ENCODE measurements at regions not wholly inside any gene's neighbourhood (a gene's known extent, or its start where the extent isn't known, plus 50 kb on each side); places are given as distances from the start of the nearest gene placed in this dataset.

- DNase-seq, result peak; percentile 9
Measured at GRCh38 chr2:239756790-239757760, 268.1 kb downstream of the NDUFA10 start.

- DNase-seq, result no peak
Measured at GRCh38 chr2:239756031-239756789, 268.9 kb downstream of the NDUFA10 start.

GRCh38 chr2:239753401-239753837, 271.7 kb downstream of the NDUFA10 start:
- DNase-seq, result no peak

GRCh38 chr2:239752951-239753350, 272.2 kb downstream of the NDUFA10 start:
- DNase-seq, result no peak

- DNase-seq, result no peak
Measured at GRCh38 chr2:239751679-239752355, 273.3 kb downstream of the NDUFA10 start.

- no peak for DNase-seq
Measured at GRCh38 chr2:239750929-239751678, 274.0 kb downstream of the NDUFA10 start.

- no peak for DNase-seq
Measured at GRCh38 chr2:239750045-239750835, 274.9 kb downstream of the NDUFA10 start.

- no peak for DNase-seq
Measured at GRCh38 chr2:239749272-239749873, 275.8 kb downstream of the NDUFA10 start.

GRCh38 chr2:239748811-239749210, 276.3 kb downstream of the NDUFA10 start:
- DNase-seq, result no peak

- no peak for DNase-seq
Measured at GRCh38 chr2:239747771-239748170, 277.4 kb downstream of the NDUFA10 start.

- DNase-seq, result no peak
Measured at GRCh38 chr2:239747274-239747673, 277.9 kb downstream of the NDUFA10 start.

GRCh38 chr2:239746559-239747246, 278.4 kb downstream of the NDUFA10 start:
- no peak for DNase-seq

GRCh38 chr2:239745386-239746227, 279.5 kb downstream of the NDUFA10 start:
- no peak for DNase-seq

GRCh38 chr2:239744706-239745340, 280.3 kb downstream of the NDUFA10 start:
- no peak for DNase-seq

GRCh38 chr2:239743206-239743605, 281.9 kb downstream of the NDUFA10 start:
- DNase-seq, result no peak

- DNase-seq, result no peak
Measured at GRCh38 chr2:239742377-239742776, 282.8 kb downstream of the NDUFA10 start.

GRCh38 chr2:239739206-239739605, 285.9 kb downstream of the NDUFA10 start:
- no peak for DNase-seq

- no peak for DNase-seq
Measured at GRCh38 chr2:239738159-239738558, 287.0 kb downstream of the NDUFA10 start.

- no peak for DNase-seq
Measured at GRCh38 chr2:239737144-239737463, 288.0 kb downstream of the NDUFA10 start.

All from fibroblast of skin of scalp (primary cell).